ENCODE measurements at regions not wholly inside any gene's neighbourhood (a gene's known extent, or its start where the extent isn't known, plus 50 kb on each side); places are given as distances from the start of the nearest gene placed in this dataset.

DNA sequence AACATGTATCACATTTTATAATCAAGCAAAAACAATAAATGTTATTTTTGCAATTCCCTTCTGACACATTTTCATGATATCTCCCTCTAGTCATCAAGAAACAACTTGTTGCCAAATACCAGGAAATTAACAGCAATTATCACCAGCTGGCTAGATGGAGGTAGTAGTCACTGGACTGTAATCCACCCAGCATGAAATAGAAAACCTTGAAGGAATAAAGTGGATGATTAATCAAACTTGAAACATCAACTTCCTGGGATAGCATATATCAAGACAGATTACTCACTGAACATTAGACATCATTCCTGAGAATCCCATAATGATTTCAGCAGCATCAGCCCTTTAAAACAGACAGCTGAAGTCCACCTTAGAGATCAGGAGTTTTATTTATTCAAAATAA is 259.0 kb downstream of the CCDC59 start:
- H3K27ac ChIP-seq: no peak overlapping the region
- no peak for ATAC-seq
- H3K9me3 ChIP-seq: no peaks in the 10 kb centered on the region
- no peak for DNase-seq
- no peak for TF ChIP-seq POLR2A (IDR thresholded peaks at IDR 0.05)
- TF ChIP-seq, protein P1, sequence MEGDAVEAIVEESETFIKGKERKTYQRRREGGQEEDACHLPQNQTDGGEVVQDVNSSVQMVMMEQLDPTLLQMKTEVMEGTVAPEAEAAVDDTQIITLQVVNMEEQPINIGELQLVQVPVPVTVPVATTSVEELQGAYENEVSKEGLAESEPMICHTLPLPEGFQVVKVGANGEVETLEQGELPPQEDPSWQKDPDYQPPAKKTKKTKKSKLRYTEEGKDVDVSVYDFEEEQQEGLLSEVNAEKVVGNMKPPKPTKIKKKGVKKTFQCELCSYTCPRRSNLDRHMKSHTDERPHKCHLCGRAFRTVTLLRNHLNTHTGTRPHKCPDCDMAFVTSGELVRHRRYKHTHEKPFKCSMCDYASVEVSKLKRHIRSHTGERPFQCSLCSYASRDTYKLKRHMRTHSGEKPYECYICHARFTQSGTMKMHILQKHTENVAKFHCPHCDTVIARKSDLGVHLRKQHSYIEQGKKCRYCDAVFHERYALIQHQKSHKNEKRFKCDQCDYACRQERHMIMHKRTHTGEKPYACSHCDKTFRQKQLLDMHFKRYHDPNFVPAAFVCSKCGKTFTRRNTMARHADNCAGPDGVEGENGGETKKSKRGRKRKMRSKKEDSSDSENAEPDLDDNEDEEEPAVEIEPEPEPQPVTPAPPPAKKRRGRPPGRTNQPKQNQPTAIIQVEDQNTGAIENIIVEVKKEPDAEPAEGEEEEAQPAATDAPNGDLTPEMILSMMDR (IDR thresholded peaks at IDR 0.05 in 4 of 5, conservative IDR thresholded peaks at IDR 0.05 in 1 of 5): no peak
- no peaks in the 10 kb centered on the region for H3K36me3 ChIP-seq
- H3K4me3 ChIP-seq: no peak overlapping the region
- in situ Hi-C loops (cut with MboI; ENCODE audit: low sequenced_read_pairs in 4 of 4) (no loop called here), intact Hi-C loops (cut with DNase I; ENCODE audit: low total_unique reads) (no loop called here)
- H3K27me3 ChIP-seq: no peaks in the 10 kb centered on the region
- no peaks in the 10 kb centered on the region for H3K4me1 ChIP-seq

DNA sequence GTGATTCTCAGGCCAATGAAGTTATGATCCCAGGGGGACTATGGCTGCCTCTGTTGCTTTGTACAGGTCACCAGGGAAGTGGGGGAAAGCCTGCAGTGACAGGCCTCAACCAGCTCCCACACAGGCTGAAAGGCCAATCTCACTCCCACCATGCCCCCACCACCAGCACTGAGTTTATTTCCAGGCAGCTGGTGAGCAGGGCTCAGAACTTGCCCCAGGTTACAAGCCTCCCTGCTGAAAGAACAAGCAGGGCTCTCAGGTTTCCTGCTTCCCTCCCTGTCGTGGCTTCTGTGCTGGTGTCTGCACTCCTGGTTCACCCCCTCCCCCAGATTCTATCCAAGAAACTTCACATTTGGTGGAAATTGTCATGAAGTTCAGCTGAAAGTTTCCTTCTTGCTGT is 260.3 kb downstream of the CCDC59 start:
- H3K36me3 ChIP-seq: no peaks in the 10 kb centered on the region
- no peaks in the 10 kb centered on the region for H3K4me1 ChIP-seq
- no peak for DNase-seq
- intact Hi-C loops (cut with DNase I; ENCODE audit: low total_unique reads) (no loop called here), in situ Hi-C loops (cut with MboI; ENCODE audit: low sequenced_read_pairs in 4 of 4) (no loop called here)
- no peak overlapping the region for H3K27ac ChIP-seq
- no peak overlapping the region for H3K4me3 ChIP-seq
- ATAC-seq: no peak
- TF ChIP-seq, protein P1 (IDR thresholded peaks at IDR 0.05 in 4 of 5, conservative IDR thresholded peaks at IDR 0.05 in 1 of 5): no peak
- TF ChIP-seq POLR2A (IDR thresholded peaks at IDR 0.05): no peak
- H3K9me3 ChIP-seq: no peaks in the 10 kb centered on the region
- no peaks in the 10 kb centered on the region for H3K27me3 ChIP-seq

DNA sequence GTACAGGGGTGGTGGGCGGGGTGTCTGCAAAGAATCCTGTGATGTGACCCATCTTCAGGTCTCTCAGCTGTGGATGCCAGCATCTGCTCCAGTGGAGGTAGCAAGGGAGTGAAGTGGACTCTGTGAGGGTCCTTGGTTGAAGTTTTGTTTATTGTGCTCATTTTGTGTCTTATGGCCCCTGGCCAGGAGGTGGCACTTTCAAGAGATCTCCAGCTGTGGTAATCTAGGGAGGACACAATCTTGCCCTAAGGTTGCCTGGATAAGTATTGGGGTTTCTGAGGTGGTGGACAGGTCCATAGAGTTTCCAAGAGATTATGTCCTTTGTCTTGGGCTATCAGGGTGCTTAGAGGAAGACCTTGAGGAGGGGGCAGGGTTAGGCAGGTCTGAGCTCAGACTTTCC is 260.7 kb downstream of the CCDC59 start:
- Histone ChIP-seq H3K4me1 (no peaks in the 10 kb centered on the region), H3K9me3 (no peaks in the 10 kb centered on the region), H3K36me3 (no peaks in the 10 kb centered on the region), H3K4me3 (no peak overlapping the region), H3K27me3 (no peaks in the 10 kb centered on the region), H3K27ac (no peak overlapping the region)
- no peak for TF ChIP-seq POLR2A (IDR thresholded peaks at IDR 0.05)
- TF ChIP-seq, protein P1 (IDR thresholded peaks at IDR 0.05 in 4 of 5, conservative IDR thresholded peaks at IDR 0.05 in 1 of 5): no peak
- in situ Hi-C loops (cut with MboI; ENCODE audit: low sequenced_read_pairs in 4 of 4) (no loop called here), intact Hi-C loops (cut with DNase I; ENCODE audit: low total_unique reads) (no loop called here)
- ATAC-seq (no peak), DNase-seq (no peak)

DNA sequence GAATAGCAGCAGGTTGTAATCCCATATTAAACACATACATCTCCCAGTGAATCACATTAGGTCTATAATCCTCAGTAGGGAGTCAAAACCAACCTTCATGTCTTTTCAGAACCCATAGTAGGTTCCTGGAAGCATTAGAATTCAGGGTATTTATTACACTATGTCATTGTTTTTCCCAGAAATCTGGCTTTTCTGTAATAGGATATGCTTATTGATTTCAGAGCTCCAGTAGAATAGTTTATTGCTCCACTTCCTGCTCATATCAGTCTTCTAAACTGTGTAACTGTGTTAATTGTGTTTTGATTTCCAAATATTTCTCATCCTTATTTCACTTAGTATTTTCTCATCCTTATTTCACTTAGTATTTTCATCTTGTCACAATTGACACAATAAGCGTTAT is 268.0 kb downstream of the CCDC59 start:
- Histone ChIP-seq H3K9me3 (no peaks in the 10 kb centered on the region), H3K4me3 (no peak overlapping the region), H3K27me3 (no peaks in the 10 kb centered on the region), H3K36me3 (no peaks in the 10 kb centered on the region), H3K4me1 (no peaks in the 10 kb centered on the region), H3K27ac (no peak overlapping the region)
- ATAC-seq (no peak), DNase-seq (no peak)
- intact Hi-C loops (cut with DNase I; ENCODE audit: low total_unique reads) (no loop called here), in situ Hi-C loops (cut with MboI; ENCODE audit: low sequenced_read_pairs in 4 of 4) (no loop called here)
- TF ChIP-seq POLR2A (IDR thresholded peaks at IDR 0.05): no peak
- TF ChIP-seq, protein P1 (IDR thresholded peaks at IDR 0.05 in 4 of 5, conservative IDR thresholded peaks at IDR 0.05 in 1 of 5): no peak

DNA sequence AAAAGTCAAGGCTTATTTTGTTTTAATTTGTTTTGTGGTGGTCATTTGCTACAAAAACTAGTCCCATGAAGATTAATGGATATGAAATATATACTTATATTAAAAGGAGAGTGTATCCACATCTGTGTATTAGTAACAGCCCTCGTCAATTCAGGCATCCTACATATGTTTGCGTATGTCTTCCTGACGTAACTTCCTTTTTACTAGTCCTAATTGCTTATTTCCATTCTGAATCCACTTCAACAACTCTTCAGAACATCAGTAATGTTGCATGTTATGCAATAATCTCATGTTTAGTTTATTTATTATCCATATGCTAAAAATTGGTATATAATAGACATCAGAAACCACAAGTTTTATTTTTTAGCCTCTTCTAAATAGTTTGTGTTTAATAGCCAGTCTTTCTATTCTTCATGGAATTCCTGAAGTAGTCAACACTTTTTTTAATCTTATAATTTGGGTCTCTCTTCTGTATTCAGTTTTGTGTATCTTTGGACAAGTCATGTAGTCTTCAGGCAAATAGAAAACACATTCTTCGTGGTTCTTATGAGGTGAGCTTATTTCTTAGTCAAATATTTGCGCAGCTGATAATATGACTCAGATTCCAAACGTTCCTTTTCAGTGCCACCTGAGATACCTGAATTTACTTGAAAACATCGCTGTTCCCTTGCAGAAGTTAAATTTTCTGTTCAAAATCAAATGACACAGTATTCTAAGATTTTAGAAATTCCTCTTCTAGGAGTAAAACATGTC is 268.6 kb downstream of the CCDC59 start:
- Histone ChIP-seq H3K27me3 (no peaks in the 10 kb centered on the region), H3K9me3 (no peaks in the 10 kb centered on the region), H3K4me1 (no peaks in the 10 kb centered on the region), H3K4me3 (no peak overlapping the region), H3K36me3 (no peaks in the 10 kb centered on the region), H3K27ac (no peak overlapping the region)
- in situ Hi-C loops (cut with MboI; ENCODE audit: low sequenced_read_pairs in 4 of 4) (no loop called here), intact Hi-C loops (cut with DNase I; ENCODE audit: low total_unique reads) (no loop called here)
- ATAC-seq (no peak), DNase-seq (no peak)
- TF ChIP-seq, protein P1 (IDR thresholded peaks at IDR 0.05 in 4 of 5, conservative IDR thresholded peaks at IDR 0.05 in 1 of 5): no peak
- no peak for TF ChIP-seq POLR2A (IDR thresholded peaks at IDR 0.05)

All from gastrocnemius medialis (tissue), 4 donors.